Inflammatory macrophage (primary cell): ENCODE measurements at regions not wholly inside any gene's neighbourhood (a gene's known extent, or its start where the extent isn't known, plus 50 kb on each side); places are given as distances from the start of the nearest gene placed in this dataset.

Source experiments
- DNase-seq, 2 donors: peaks; one replicate each; pipeline ENCODE4 v3.0.0-alpha.2; 2020 to 2022

GRCh38 chr16:55042556-55043432, 112.1 kb downstream of the IRX5 start:
- DNase-seq: no peak

- DNase-seq: no peak
Observed at GRCh38 chr16:55043499-55043898, 112.8 kb downstream of the IRX5 start.

GRCh38 chr16:55044201-55044975, 113.7 kb downstream of the IRX5 start:
- no peak for DNase-seq

DNA sequence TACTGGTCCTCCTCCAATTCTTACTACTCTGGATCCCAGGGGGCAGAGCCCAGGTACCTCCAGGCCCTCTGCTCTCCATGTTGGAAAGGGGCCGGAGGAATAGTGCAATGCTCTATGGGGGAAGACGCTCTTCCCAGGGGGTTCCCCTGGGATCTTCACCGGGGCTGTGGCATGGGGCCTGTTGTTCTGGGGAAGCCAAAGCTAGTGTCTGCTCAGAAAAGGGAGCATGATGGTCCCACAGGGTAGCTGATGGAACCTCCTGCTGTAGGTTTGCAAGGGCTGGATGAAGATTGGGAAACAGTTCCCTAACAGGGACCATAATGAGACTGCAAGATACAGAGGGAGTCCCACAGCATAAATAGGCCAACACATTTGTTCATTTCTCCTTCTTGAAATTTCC, 114.7 kb downstream of the IRX5 start:
- no peak for DNase-seq

GRCh38 chr16:55045756-55046460, 115.2 kb downstream of the IRX5 start:
- no peak for DNase-seq

- DNase-seq: no peak
Observed at GRCh38 chr16:55046513-55046912, 115.8 kb downstream of the IRX5 start.

GRCh38 chr16:55046916-55047315, 116.3 kb downstream of the IRX5 start:
- no peak for DNase-seq

DNA sequence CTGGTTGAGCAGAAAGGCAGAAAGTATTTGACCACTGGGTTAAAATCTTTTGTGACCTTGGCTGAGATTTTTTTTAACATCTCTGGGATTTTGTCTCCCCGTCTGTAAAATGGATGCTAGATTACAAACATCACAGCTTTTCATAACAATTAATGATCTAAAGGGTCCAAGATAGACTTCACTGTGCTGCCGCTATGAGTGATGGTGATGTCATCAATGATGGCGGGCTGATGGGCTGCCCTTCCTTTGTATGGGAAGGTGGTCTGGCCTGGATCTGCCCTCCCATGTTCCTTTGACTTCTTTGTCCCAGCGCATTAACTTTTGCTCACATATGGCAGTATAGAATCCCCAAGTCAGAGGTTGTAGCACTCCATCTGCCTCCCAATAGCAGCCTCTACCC, 116.7 kb downstream of the IRX5 start:
- DNase-seq: no peak

- DNase-seq: no peak
Observed at GRCh38 chr16:55047903-55048497, 117.3 kb downstream of the IRX5 start.

GRCh38 chr16:55048745-55049144, 118.1 kb downstream of the IRX5 start:
- no peak for DNase-seq

DNA sequence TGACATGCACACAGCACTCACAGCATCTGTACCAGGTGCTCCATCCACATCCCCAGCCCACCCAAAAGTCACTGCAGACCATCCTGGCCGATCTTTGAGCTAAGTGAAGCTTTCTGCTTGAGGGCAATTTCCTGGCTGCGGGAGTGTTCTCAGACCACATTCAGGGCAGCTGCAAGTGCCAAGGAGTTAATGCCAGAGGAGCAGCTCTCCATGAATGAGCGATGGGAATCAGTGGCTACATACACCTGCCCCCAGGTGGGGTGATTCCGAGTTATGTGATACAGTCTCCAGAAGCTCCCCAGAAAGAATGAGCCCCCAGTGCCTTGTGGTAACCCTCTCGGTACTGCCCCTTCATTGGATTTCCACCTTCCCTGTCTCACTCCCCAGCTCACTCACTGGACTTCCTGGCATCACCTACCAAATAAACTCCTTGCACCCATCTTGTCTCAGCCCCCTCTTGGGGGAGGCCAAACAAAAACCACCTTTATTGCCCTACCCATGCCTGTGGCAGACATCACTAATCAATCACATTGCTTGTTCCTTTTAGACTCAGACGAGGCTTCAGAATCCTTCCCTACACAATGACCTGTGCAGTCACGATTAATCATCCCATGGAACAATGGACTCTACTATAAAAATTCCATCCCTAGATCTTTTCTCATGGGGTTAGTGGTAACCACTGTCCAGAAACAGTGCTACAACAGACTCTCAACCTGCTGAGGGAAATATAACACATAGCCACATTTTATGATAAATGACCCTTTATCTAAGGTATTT, 121.1 kb downstream of the IRX5 start:
- DNase-seq: no peak

- no peak for DNase-seq
Observed at GRCh38 chr16:55052348-55052734, 121.7 kb downstream of the IRX5 start.

GRCh38 chr16:55052741-55053415, 122.2 kb downstream of the IRX5 start:
- no peak for DNase-seq

GRCh38 chr16:55055262-55055661, 124.6 kb downstream of the IRX5 start:
- DNase-seq: no peak

- DNase-seq: no peak
Observed at GRCh38 chr16:55056585-55057401, 126.1 kb downstream of the IRX5 start.

GRCh38 chr16:55057866-55058265, 127.2 kb downstream of the IRX5 start:
- no peak for DNase-seq

DNA sequence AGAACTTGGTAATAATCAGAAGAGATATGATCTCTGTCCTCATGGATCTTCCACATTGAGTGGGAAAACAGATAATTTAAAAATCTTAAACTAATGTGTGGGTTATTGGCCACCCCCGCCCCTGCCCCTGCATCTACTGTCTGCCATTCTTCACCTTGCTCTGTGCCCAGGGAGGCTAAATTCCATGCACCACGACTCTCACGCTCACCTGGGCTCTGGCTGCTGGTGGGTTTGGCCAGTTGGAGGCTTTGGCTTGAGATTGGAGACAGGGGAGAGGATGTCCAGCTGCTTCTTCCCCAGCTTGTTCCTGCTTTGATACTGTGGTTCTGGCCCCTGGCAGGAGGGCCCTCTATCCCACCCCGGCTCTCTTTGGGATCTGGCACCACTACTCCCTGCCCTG, 127.9 kb downstream of the IRX5 start:
- DNase-seq: no peak

GRCh38 chr16:55059146-55059545, 128.5 kb downstream of the IRX5 start:
- DNase-seq: no peak

- no peak for DNase-seq
Observed at GRCh38 chr16:55061126-55061525, 130.5 kb downstream of the IRX5 start.

GRCh38 chr16:55062442-55062841, 131.8 kb downstream of the IRX5 start:
- DNase-seq: no peak

GRCh38 chr16:55072976-55073375, 142.3 kb downstream of the IRX5 start:
- no peak for DNase-seq
